Peyer's patch (tissue), 4 donors: ENCODE measurements at regions not wholly inside any gene's neighbourhood (a gene's known extent, or its start where the extent isn't known, plus 50 kb on each side); places are given as distances from the start of the nearest gene placed in this dataset.

Source experiments
- DNase-seq, 3 donors: peaks; one replicate each; pipeline ENCODE4 v3.0.0-alpha.2; 2017 to 2019
- H3K27ac ChIP-seq, 4 donors: fragments of 200-600 bp; sonication (generic); one replicate each; pipeline ENCODE4 v1.5.1; 2016 to 2019
- H3K27me3 ChIP-seq, 2 donors: fragments of 200-600 bp; sonication (generic); one replicate each; pipeline ENCODE4 v1.5.1; 2019
- H3K36me3 ChIP-seq, 3 donors: fragments of 200-600 bp; sonication (generic); one replicate each; pipeline ENCODE4 v1.5.1; 2016 to 2019
- H3K4me1 ChIP-seq, 4 donors: fragments of 200-600 bp; sonication (generic); one replicate each; pipeline ENCODE4 v1.5.1; 2016 to 2019
- H3K4me3 ChIP-seq, 4 donors: fragments of 200-600 bp; sonication (generic); 1 replicate in 3 of 4; 2 replicates in 1 of 4; pipeline ENCODE4 v1.5.1; 2016 to 2019; ENCODE audit warnings: mild to moderate bottlenecking in 1 of 4
- H3K9me3 ChIP-seq, 4 donors: fragments of 200-600 bp; sonication (generic); one replicate each; pipeline ENCODE4 v1.5.1; 2016 to 2019; ENCODE audit warnings: mild to moderate bottlenecking in 1 of 4
- POLR2A ChIP-seq, 2 donors: fragments of 450-650 bp; IDR thresholded peaks; one replicate each; pipeline ENCODE4 v1.5.1; 2017; ENCODE audit warnings: antibody characterized with exemption in 2 of 2, mild to moderate bottlenecking in 2 of 2, moderate library complexity in 2 of 2
- TF ChIP-seq, protein P1 (sequence below), 6 experiments: fragments of 450-650 bp in 4 of 6; fragments of 200-600 bp in 2 of 6; sonication (generic) in 1 of 6; IDR thresholded peaks; one replicate each; pipeline ENCODE4 v1.5.1; 2017 to 2019; ENCODE audit warnings: antibody characterized with exemption in 6 of 6, mild to moderate bottlenecking in 3 of 6, moderate library complexity in 1 of 6

DNA sequence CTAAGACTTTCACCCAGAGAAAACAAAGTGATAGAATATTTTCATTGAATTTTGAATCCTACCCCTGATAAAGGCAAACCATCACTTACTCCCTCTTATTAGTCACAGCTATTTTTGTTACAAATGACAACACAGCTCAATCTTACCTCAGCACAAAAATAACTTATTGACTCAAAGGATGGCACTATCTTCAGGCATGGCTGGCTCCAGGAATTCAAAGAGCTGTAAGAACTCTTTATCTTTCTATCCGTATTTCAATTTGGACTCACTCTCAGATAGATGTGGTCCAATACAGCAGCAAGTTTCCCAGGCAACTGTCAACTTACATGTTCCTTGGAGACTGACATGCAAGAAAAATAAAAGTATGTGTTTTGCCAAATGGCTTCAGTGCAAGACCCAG, 709.4 kb upstream of the MDGA2 start:
- H3K27ac ChIP-seq, result no peak overlapping the region
- no peaks in the 10 kb centered on the region for H3K4me1 ChIP-seq
- no peak overlapping the region for H3K4me3 ChIP-seq
- no peak for DNase-seq
- H3K36me3 ChIP-seq, result no peaks in the 10 kb centered on the region
- H3K9me3 ChIP-seq, result no peaks in the 10 kb centered on the region
- TF ChIP-seq, protein P1, sequence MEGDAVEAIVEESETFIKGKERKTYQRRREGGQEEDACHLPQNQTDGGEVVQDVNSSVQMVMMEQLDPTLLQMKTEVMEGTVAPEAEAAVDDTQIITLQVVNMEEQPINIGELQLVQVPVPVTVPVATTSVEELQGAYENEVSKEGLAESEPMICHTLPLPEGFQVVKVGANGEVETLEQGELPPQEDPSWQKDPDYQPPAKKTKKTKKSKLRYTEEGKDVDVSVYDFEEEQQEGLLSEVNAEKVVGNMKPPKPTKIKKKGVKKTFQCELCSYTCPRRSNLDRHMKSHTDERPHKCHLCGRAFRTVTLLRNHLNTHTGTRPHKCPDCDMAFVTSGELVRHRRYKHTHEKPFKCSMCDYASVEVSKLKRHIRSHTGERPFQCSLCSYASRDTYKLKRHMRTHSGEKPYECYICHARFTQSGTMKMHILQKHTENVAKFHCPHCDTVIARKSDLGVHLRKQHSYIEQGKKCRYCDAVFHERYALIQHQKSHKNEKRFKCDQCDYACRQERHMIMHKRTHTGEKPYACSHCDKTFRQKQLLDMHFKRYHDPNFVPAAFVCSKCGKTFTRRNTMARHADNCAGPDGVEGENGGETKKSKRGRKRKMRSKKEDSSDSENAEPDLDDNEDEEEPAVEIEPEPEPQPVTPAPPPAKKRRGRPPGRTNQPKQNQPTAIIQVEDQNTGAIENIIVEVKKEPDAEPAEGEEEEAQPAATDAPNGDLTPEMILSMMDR (IDR thresholded peaks at IDR 0.05), result no peak
- TF ChIP-seq POLR2A (IDR thresholded peaks at IDR 0.05), result no peak
- no peaks in the 10 kb centered on the region for H3K27me3 ChIP-seq

DNA sequence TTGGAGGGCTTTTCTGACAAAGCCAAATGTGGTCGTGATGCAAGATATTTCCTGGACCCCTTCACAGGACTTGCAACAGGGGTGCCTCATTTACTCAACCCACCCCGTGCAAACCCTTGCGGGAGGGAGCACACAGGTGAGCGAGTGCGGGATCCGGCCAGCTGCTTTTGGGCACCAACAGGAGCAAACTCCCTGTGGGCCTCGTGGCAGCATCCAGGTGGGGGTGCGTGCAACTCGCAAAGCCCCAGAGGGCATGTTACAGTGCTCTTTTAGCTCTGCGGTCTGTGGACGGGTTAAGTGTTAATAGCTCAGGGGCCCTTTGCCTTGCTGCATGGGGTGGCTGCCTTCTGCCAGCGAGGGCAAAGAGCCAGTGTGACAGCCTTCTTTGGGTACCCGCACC, 707.6 kb upstream of the MDGA2 start:
- Histone ChIP-seq H3K27me3 (no peaks in the 10 kb centered on the region), H3K4me1 (no peaks in the 10 kb centered on the region), H3K4me3 (no peak overlapping the region), H3K36me3 (no peaks in the 10 kb centered on the region), H3K9me3 (no peaks in the 10 kb centered on the region), H3K27ac (no peak overlapping the region)
- DNase-seq, result peak in 1 of 3 donors; percentile 39
- TF ChIP-seq POLR2A (IDR thresholded peaks at IDR 0.05), result no peak
- TF ChIP-seq, protein P1 (IDR thresholded peaks at IDR 0.05), result no peak

DNA sequence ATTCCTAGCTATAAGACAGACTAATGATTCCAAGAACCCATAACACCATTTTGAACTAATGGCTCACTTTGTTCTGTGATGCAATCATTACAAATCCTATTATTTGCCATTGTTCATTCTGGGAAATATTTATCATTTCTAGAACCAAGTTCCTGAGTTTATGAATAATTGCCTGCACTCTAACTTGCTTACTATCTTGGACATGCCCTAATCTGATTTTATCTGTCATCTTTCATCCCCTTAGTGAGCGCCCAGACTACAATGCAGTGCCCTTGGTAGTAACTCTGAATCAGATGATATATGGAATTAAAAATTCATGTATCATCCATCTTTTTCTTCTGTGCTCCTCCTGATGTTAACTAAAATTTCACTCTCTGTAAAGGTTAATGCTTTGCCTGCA, 703.1 kb upstream of the MDGA2 start:
- TF ChIP-seq, protein P1 (IDR thresholded peaks at IDR 0.05), result no peak
- TF ChIP-seq POLR2A (IDR thresholded peaks at IDR 0.05), result no peak
- H3K4me3 ChIP-seq, result no peak overlapping the region

DNA sequence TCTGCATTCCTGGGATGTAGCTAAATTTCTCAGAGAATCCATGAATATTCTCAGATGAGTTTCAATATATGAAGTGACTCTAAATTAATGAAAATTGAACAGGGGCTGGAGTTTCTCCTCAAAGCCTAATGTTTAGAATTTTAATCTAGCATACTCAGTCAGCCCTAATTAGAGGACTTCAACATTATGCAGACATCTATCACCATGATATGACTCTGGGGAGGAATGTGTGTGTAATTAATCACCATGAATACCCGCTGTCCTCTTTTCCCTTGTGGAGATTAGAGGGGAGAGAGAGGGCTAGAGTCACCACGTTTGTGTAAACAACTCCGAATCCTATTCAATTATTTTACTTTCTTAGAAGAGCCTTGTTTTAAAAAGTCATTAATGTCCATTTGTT, 698.6 kb upstream of the MDGA2 start:
- Histone ChIP-seq H3K4me3 (no peak overlapping the region), H3K27ac (no peak overlapping the region), H3K36me3 (no peaks in the 10 kb centered on the region), H3K4me1 (no peaks in the 10 kb centered on the region), H3K9me3 (no peaks in the 10 kb centered on the region), H3K27me3 (no peaks in the 10 kb centered on the region)
- no peak for TF ChIP-seq POLR2A (IDR thresholded peaks at IDR 0.05)
- TF ChIP-seq, protein P1 (IDR thresholded peaks at IDR 0.05), result no peak
- no peak for DNase-seq

More for the DNA sequence above, 703.1 kb upstream of the MDGA2 start:
- no peaks in the 10 kb centered on the region for H3K4me1 ChIP-seq
- no peaks in the 10 kb centered on the region for H3K27me3 ChIP-seq
- no peaks in the 10 kb centered on the region for H3K9me3 ChIP-seq
- no peak for DNase-seq
- no peaks in the 10 kb centered on the region for H3K36me3 ChIP-seq
- H3K27ac ChIP-seq, result no peak overlapping the region

DNA sequence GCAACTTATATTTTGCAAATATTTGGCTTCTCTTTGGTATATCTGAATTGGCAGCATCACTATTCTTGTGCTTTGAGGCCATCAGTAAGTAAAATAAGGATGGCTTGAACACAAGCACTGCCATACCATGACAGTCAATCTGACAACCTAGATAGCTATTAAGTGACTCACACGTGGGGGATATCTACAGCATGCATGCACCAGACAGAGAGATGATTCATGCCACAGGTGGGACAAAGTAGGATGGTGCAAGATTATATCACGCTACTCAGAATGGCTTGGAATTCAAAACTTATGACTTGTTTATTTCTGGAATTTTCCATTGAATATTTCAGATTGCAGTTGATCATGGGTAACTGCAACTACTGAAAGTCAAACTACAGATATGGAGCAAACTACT, 675.6 kb upstream of the MDGA2 start:
- no peaks in the 10 kb centered on the region for H3K9me3 ChIP-seq
- DNase-seq, result no peak
- H3K27me3 ChIP-seq, result no peaks in the 10 kb centered on the region
- H3K4me1 ChIP-seq, result no peaks in the 10 kb centered on the region
- no peaks in the 10 kb centered on the region for H3K36me3 ChIP-seq
- TF ChIP-seq, protein P1 (IDR thresholded peaks at IDR 0.05), result no peak
- TF ChIP-seq POLR2A (IDR thresholded peaks at IDR 0.05), result no peak
- no peak overlapping the region for H3K4me3 ChIP-seq
- no peak overlapping the region for H3K27ac ChIP-seq

DNA sequence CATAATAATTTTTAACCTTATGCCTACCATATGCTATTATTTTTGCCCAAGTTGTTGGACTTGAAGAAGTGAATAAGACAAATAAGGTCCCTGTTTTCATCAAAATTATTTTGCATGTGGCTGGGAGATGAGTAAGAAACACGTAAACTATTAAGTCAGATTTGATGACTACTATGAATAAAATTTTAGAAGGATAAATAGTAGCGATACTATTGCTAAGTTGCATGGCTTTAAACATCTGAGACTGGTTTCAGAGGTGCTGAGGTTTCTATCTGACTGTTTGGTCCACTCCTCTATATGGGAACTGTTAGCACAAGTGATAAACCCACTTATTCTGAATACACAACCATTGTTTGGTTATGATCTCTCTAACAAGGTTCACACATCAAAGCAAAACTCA, 674.3 kb upstream of the MDGA2 start:
- H3K27ac ChIP-seq, result no peak overlapping the region

More for the DNA sequence above, 674.3 kb upstream of the MDGA2 start:
- Histone ChIP-seq H3K9me3 (no peaks in the 10 kb centered on the region), H3K4me1 (no peaks in the 10 kb centered on the region), H3K36me3 (no peaks in the 10 kb centered on the region), H3K4me3 (no peak overlapping the region), H3K27me3 (no peaks in the 10 kb centered on the region)
- TF ChIP-seq, protein P1 (IDR thresholded peaks at IDR 0.05), result no peak
- no peak for TF ChIP-seq POLR2A (IDR thresholded peaks at IDR 0.05)
- DNase-seq, result no peak
